ENCODE measurements at regions not wholly inside any gene's neighbourhood (a gene's known extent, or its start where the extent isn't known, plus 50 kb on each side); places are given as distances from the start of the nearest gene placed in this dataset.

DNA sequence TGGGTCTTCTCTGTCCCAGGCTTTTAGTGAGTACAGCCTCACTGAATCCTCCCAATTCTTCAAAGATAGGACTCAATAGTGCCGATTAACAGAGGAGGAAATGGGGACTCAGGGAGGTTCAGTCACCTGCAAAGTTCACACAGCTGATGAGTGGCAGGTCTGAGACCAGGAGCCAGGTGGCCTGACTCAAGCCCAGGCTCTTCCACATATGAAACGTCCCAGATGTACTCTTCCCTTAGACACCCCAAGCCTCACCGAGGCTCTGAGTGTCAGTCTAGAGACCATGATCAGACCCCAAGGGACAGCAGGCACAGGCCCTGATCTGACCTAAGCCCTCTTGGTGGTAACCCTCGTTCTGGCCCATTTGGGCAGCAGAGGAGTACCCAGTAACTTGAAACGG, 115.2 kb downstream of the INHBB start:
- H3K36me3 ChIP-seq, result no peaks in the 10 kb centered on the region
- ATAC-seq, result no peak
- TF ChIP-seq, protein P1, sequence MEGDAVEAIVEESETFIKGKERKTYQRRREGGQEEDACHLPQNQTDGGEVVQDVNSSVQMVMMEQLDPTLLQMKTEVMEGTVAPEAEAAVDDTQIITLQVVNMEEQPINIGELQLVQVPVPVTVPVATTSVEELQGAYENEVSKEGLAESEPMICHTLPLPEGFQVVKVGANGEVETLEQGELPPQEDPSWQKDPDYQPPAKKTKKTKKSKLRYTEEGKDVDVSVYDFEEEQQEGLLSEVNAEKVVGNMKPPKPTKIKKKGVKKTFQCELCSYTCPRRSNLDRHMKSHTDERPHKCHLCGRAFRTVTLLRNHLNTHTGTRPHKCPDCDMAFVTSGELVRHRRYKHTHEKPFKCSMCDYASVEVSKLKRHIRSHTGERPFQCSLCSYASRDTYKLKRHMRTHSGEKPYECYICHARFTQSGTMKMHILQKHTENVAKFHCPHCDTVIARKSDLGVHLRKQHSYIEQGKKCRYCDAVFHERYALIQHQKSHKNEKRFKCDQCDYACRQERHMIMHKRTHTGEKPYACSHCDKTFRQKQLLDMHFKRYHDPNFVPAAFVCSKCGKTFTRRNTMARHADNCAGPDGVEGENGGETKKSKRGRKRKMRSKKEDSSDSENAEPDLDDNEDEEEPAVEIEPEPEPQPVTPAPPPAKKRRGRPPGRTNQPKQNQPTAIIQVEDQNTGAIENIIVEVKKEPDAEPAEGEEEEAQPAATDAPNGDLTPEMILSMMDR (IDR thresholded peaks at IDR 0.05), result no peak
- intact Hi-C loops (cut with DNase I), result no loop called here
- peaks cover 21% of the 10 kb centered on the region for H3K9me3 ChIP-seq
- no peaks in the 10 kb centered on the region for H3K27me3 ChIP-seq (ENCODE audit: low read depth)
- no peak overlapping the region for H3K4me3 ChIP-seq
- H3K27ac ChIP-seq, result no peak overlapping the region
- no peaks in the 10 kb centered on the region for H3K4me1 ChIP-seq
- peak; percentile 9 for DNase-seq

DNA sequence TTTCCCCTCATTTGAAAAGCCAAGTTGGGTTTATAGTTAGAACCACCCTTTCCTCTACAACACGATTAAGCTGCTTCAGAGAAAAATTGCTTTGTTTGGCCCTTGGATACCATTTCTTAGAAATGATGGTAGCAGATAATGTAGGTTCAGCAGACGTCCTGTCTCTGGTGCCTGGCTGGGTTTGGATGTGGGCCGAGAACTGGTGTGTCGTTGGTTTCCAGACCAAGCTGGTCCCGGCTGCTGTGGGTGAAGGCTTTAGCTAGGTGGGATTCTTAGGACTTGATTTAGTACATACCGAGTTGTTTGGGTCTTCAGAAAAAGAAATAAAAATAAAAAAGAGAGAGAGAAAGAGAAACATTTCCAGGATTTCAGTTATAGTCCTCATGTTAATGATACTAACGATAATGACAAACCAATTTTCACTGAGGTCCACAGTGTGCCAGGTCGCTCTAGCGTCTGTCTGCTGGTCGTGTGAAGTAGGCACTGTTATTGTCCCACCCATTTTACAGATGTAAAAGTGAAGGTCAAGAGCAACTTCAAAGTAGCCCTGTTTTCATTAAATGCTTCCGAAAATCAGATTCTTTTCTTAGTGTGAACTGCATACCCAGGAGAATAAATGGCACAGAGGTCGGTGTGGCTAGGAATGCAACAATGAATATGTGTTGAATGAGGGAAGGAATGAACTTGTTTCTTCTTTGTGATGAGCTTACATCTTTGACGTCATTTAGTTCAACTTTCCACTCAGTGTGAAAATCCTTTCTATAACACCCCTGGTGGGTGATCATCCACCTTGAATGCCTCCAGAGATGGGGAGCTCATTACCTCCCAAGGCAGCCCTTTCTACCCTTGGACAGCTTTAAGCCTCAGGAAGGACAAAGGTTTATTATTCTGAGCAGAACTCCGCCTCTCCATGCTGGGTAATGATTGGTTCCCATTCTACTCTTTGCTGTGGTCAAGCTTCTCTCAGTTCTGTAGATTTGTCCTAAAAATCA, 115.9 kb downstream of the INHBB start:
- DNase-seq, result peak; percentile 9
- H3K27me3 ChIP-seq (ENCODE audit: low read depth), result no peaks in the 10 kb centered on the region
- peaks cover 19% of the 10 kb centered on the region for H3K9me3 ChIP-seq
- no peaks in the 10 kb centered on the region for H3K4me1 ChIP-seq
- TF ChIP-seq, protein P1 (IDR thresholded peaks at IDR 0.05), result no peak
- H3K36me3 ChIP-seq, result no peaks in the 10 kb centered on the region
- ATAC-seq, result no peak
- H3K27ac ChIP-seq, result no peak overlapping the region
- H3K4me3 ChIP-seq, result no peak overlapping the region
- intact Hi-C loops (cut with DNase I), result no loop called here

DNA sequence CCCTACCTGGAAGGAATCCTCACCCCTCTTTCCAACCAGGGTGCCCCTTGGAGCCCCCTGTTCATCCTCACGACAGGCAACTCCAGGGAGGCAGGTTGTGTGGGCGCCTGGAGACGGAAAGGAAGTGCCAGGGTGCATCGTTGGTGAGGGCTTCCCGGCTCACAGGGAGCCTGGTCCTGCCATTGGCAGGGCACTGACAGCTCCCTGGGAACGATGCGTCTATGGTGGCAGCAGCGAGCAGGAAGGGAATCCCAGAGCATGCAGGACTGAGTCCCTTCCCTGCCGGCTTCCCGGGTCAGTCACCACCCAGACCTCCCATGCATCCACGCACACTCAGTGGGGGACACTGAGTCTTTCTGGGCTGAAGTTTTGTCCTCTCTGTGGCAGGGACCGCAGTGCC, 117.6 kb downstream of the INHBB start:
- peaks cover 4% of the 10 kb centered on the region for H3K4me1 ChIP-seq
- TF ChIP-seq, protein P1 (IDR thresholded peaks at IDR 0.05), result no peak
- H3K27ac ChIP-seq, result no peak overlapping the region
- no peaks in the 10 kb centered on the region for H3K36me3 ChIP-seq
- intact Hi-C loops (cut with DNase I), result no loop called here
- peaks cover 9% of the 10 kb centered on the region for H3K9me3 ChIP-seq
- H3K4me3 ChIP-seq, result no peak overlapping the region
- no peaks in the 10 kb centered on the region for H3K27me3 ChIP-seq (ENCODE audit: low read depth)
- peak; percentile 12 for DNase-seq
- ATAC-seq, result no peak

DNA sequence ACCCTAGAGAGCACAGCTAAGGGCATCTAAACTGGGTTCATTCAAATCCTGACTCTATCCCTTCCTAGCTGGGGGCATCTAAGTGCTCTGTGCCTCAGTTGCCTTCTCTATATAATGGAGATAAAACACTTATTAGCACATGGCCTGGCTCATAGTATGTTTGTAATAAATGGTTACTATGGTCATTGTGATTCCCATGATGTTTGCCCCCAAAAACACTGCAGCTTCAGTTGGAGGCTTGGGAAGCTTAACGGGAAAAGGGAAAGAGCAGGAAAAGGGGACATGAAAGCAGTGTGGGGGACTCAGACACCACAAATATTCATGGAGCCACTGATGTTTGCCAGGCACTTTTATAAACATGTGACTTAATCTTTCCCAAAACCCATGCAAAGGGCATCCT, 118.1 kb downstream of the INHBB start:
- ATAC-seq (no peak), DNase-seq (no peak)
- intact Hi-C loops (cut with DNase I), result no loop called here
- Histone ChIP-seq H3K4me1 (peaks cover 9% of the 10 kb centered on the region), H3K27ac (no peak overlapping the region), H3K27me3 (ENCODE audit: low read depth) (no peaks in the 10 kb centered on the region), H3K36me3 (no peaks in the 10 kb centered on the region), H3K4me3 (no peak overlapping the region), H3K9me3 (peaks cover 5% of the 10 kb centered on the region)
- TF ChIP-seq, protein P1 (IDR thresholded peaks at IDR 0.05), result no peak

DNA sequence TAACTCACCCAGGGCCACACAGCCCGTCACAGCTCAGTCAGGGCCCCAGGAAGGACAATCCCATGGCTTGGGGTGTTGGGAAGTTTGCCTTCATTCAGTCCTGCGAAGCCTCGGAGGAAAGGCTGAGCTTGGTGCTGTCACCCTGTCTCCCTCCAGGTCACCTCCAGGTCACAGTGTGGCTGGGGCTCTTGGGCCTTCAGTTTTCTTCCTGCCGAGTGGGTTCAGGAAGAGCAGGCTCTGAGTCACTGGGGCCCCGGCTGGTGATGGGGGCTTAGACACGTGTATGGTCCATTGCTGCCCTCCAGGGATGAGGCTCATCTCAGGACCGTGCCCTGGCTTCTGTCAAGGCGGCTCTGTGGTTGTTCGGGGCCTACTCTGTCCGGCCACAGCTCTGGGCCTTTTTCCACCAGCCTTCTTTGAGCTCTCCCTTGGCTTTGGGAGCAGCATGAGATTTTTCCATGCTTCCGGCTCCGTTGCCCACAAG, 118.6 kb downstream of the INHBB start:
- no peaks in the 10 kb centered on the region for H3K27me3 ChIP-seq (ENCODE audit: low read depth)
- DNase-seq, result peak; percentile 20
- no peak for ATAC-seq
- intact Hi-C loops (cut with DNase I), result no loop called here
- H3K4me3 ChIP-seq, result no peak overlapping the region
- TF ChIP-seq, protein P1 (IDR thresholded peaks at IDR 0.05), result no peak
- H3K4me1 ChIP-seq, result peaks cover 14% of the 10 kb centered on the region
- no peaks in the 10 kb centered on the region for H3K36me3 ChIP-seq
- no peaks in the 10 kb centered on the region for H3K9me3 ChIP-seq
- no peak overlapping the region for H3K27ac ChIP-seq
